ENCODE measurements at regions not wholly inside any gene's neighbourhood (a gene's known extent, or its start where the extent isn't known, plus 50 kb on each side); places are given as distances from the start of the nearest gene placed in this dataset.

DNA sequence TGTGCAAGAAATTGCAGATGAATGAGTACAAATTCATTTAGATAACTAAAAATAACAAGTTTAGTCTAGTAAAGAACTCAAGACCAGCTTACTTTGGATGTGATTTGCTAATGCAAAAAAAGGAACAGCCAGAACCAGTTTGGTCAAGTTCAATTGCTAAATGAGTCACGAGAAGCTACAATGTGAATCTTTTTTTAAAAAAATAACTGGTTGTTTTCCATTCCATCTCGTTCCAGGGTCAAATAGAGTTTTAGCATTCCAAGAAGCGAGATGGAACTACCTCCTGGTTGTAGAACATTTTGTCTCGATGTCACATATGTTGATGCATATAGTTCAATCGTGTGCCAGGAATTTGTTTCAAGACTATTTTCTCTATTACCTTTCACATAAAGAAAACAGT lies 65.0 kb upstream of the IKZF2 start:
- TF ChIP-seq EP300 (conservative IDR thresholded peaks at IDR 0.05; ENCODE audit: poor library complexity, severe bottlenecking) (no peak), SMC3 (conservative IDR thresholded peaks at IDR 0.05; ENCODE audit: poor library complexity) (no peak)
- TF ChIP-seq, protein P1, sequence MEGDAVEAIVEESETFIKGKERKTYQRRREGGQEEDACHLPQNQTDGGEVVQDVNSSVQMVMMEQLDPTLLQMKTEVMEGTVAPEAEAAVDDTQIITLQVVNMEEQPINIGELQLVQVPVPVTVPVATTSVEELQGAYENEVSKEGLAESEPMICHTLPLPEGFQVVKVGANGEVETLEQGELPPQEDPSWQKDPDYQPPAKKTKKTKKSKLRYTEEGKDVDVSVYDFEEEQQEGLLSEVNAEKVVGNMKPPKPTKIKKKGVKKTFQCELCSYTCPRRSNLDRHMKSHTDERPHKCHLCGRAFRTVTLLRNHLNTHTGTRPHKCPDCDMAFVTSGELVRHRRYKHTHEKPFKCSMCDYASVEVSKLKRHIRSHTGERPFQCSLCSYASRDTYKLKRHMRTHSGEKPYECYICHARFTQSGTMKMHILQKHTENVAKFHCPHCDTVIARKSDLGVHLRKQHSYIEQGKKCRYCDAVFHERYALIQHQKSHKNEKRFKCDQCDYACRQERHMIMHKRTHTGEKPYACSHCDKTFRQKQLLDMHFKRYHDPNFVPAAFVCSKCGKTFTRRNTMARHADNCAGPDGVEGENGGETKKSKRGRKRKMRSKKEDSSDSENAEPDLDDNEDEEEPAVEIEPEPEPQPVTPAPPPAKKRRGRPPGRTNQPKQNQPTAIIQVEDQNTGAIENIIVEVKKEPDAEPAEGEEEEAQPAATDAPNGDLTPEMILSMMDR (IDR thresholded peaks at IDR 0.05; ENCODE audit: poor library complexity, severe bottlenecking), result no peak
- H3F3A ChIP-seq (ENCODE audit: insufficient read depth, low read length, poor library complexity, severe bottlenecking), result no peaks in the 10 kb centered on the region
- H3K9me3 ChIP-seq (ENCODE audit: low read length), result no peaks in the 10 kb centered on the region
- no peaks in the 10 kb centered on the region for H3K9me2 ChIP-seq (ENCODE audit: insufficient read depth, low read length)
- H3K4me3 ChIP-seq (ENCODE audit: low read length), result no peak overlapping the region
- H3K79me2 ChIP-seq (replicated peaks; ENCODE audit: insufficient read depth, low read length), result no peaks in the 10 kb centered on the region
- no peak overlapping the region for H3K4me2 ChIP-seq (ENCODE audit: low read length)
- no peaks in the 10 kb centered on the region for H3K27me3 ChIP-seq (ENCODE audit: insufficient read depth, low read depth, low read length)
- H3K9ac ChIP-seq (ENCODE audit: low read length), result no peak overlapping the region
- no peak overlapping the region for H2AFZ ChIP-seq (ENCODE audit: low read depth, low read length)
- no peak overlapping the region for H3K27ac ChIP-seq (ENCODE audit: low read length)
- H3K36me3 ChIP-seq (ENCODE audit: insufficient read depth, low read length), result no peaks in the 10 kb centered on the region
- H4K20me1 ChIP-seq (ENCODE audit: insufficient read depth), result no peaks in the 10 kb centered on the region

DNA sequence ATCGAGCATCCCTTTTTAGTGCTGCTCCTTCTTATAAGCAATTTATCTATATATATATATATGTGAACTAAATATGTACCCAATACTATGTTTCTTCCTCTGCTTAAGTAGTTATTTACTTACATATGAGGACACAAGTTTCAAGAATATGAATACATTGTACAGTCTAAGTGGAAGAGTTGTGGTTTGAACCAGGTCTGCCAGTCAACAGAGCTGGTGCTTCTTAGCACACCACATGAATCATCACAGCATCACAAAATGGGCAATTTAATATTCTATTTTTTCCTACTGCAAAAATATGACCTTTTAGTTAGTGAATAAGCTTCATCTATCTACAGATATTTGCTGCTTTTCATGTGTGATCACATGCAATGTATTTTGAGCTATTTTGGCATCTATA lies 64.4 kb upstream of the SPAG16 start:
- Histone ChIP-seq H3K36me3 (ENCODE audit: insufficient read depth, low read length) (no peaks in the 10 kb centered on the region), H2AFZ (ENCODE audit: low read depth, low read length) (no peak overlapping the region), H3K27ac (ENCODE audit: low read length) (no peak overlapping the region), H3K79me2 (replicated peaks; ENCODE audit: insufficient read depth, low read length) (no peaks in the 10 kb centered on the region), H3K9me3 (ENCODE audit: low read length) (no peaks in the 10 kb centered on the region), H3K4me3 (ENCODE audit: low read length) (no peak overlapping the region), H3K4me2 (ENCODE audit: low read length) (no peak overlapping the region), H3K9ac (ENCODE audit: low read length) (no peak overlapping the region), H3F3A (ENCODE audit: insufficient read depth, low read length, poor library complexity, severe bottlenecking) (no peaks in the 10 kb centered on the region), H3K9me2 (ENCODE audit: insufficient read depth, low read length) (no peaks in the 10 kb centered on the region), H3K27me3 (ENCODE audit: insufficient read depth, low read depth, low read length) (no peaks in the 10 kb centered on the region), H4K20me1 (ENCODE audit: insufficient read depth) (no peaks in the 10 kb centered on the region)
- TF ChIP-seq, protein P2, sequence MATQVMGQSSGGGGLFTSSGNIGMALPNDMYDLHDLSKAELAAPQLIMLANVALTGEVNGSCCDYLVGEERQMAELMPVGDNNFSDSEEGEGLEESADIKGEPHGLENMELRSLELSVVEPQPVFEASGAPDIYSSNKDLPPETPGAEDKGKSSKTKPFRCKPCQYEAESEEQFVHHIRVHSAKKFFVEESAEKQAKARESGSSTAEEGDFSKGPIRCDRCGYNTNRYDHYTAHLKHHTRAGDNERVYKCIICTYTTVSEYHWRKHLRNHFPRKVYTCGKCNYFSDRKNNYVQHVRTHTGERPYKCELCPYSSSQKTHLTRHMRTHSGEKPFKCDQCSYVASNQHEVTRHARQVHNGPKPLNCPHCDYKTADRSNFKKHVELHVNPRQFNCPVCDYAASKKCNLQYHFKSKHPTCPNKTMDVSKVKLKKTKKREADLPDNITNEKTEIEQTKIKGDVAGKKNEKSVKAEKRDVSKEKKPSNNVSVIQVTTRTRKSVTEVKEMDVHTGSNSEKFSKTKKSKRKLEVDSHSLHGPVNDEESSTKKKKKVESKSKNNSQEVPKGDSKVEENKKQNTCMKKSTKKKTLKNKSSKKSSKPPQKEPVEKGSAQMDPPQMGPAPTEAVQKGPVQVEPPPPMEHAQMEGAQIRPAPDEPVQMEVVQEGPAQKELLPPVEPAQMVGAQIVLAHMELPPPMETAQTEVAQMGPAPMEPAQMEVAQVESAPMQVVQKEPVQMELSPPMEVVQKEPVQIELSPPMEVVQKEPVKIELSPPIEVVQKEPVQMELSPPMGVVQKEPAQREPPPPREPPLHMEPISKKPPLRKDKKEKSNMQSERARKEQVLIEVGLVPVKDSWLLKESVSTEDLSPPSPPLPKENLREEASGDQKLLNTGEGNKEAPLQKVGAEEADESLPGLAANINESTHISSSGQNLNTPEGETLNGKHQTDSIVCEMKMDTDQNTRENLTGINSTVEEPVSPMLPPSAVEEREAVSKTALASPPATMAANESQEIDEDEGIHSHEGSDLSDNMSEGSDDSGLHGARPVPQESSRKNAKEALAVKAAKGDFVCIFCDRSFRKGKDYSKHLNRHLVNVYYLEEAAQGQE (IDR thresholded peaks at IDR 0.05; ENCODE audit: borderline replicate concordance), result no peak
- no peak for TF ChIP-seq SMC3 (conservative IDR thresholded peaks at IDR 0.05; ENCODE audit: poor library complexity)
- TF ChIP-seq TAF1 (IDR thresholded peaks at IDR 0.05; ENCODE audit: low read depth), result no peak
- no peak for TF ChIP-seq POLR2AphosphoS5 (IDR thresholded peaks at IDR 0.05)
- TF ChIP-seq MXI1 (conservative IDR thresholded peaks at IDR 0.05; ENCODE audit: poor library complexity, severe bottlenecking), result no peak
- TF ChIP-seq, protein P1 (IDR thresholded peaks at IDR 0.05; ENCODE audit: poor library complexity, severe bottlenecking), result no peak
- TF ChIP-seq EZH2 (IDR thresholded peaks at IDR 0.05; ENCODE audit: borderline replicate concordance, insufficient read depth, low read length, poor library complexity, severe bottlenecking), result no peak
- no peak for TF ChIP-seq RAD21 (conservative IDR thresholded peaks at IDR 0.05)
- TF ChIP-seq EP300 (conservative IDR thresholded peaks at IDR 0.05; ENCODE audit: poor library complexity, severe bottlenecking), result no peak
